Osteocyte (in vitro differentiated cells): ENCODE measurements at regions not wholly inside any gene's neighbourhood (a gene's known extent, or its start where the extent isn't known, plus 50 kb on each side); places are given as distances from the start of the nearest gene placed in this dataset.
A peak's percentile ranks its signal among the peaks of the same experiment; 100 is the strongest.

Experiments used
- DNase-seq: peaks from one replicate; pipeline ENCODE4 v3.0.0; 2021; ENCODE audit warnings: mixed read lengths; ENCODE audit not compliant: unreplicated experiment; ENCODE audit errors: extremely low spot score
- H3K27ac Mint-ChIP-seq: one replicate; pipeline ENCODE4 v1.8.0; 2021; ENCODE audit warnings: mild to moderate bottlenecking, mixed read lengths; ENCODE audit not compliant: unreplicated experiment
- H3K27me3 Mint-ChIP-seq: one replicate; pipeline ENCODE4 v1.8.0; 2021; ENCODE audit warnings: mixed read lengths; ENCODE audit not compliant: unreplicated experiment
- H3K36me3 Mint-ChIP-seq: one replicate; pipeline ENCODE4 v1.8.0; 2021; ENCODE audit warnings: mixed read lengths; ENCODE audit not compliant: unreplicated experiment
- H3K4me1 Mint-ChIP-seq: one replicate; pipeline ENCODE4 v1.8.0; 2021; ENCODE audit warnings: mixed read lengths; ENCODE audit not compliant: unreplicated experiment
- H3K4me3 Mint-ChIP-seq: one replicate; pipeline ENCODE4 v1.8.0; 2021; ENCODE audit warnings: mild to moderate bottlenecking, moderate library complexity, mixed read lengths; ENCODE audit not compliant: unreplicated experiment
- H3K9me3 Mint-ChIP-seq: one replicate; pipeline ENCODE4 v1.8.0; 2021; ENCODE audit warnings: mixed read lengths; ENCODE audit not compliant: unreplicated experiment
- CTCF ChIP-seq: fragments of 200-600 bp; sonication (generic); IDR thresholded peaks from 2 replicates; pipeline ENCODE4 v1.5.0; 2021; ENCODE audit warnings: antibody characterized with exemption, mild to moderate bottlenecking, moderate library complexity

- DNase-seq: no peak
- Mint-ChIP-seq H3K4me3 (no peak overlapping the region), H3K4me1 (no peaks in the 10 kb centered on the region), H3K9me3 (peaks cover 15% of the 10 kb centered on the region), H3K27me3 (peaks cover 18% of the 10 kb centered on the region), H3K36me3 (peaks cover 4% of the 10 kb centered on the region), H3K27ac (no peak overlapping the region)
- TF ChIP-seq CTCF: peak; percentile 48
These were observed 62.5 kb upstream of the SNRK start for GRCh38 chr3:43223670-43224364.

DNA sequence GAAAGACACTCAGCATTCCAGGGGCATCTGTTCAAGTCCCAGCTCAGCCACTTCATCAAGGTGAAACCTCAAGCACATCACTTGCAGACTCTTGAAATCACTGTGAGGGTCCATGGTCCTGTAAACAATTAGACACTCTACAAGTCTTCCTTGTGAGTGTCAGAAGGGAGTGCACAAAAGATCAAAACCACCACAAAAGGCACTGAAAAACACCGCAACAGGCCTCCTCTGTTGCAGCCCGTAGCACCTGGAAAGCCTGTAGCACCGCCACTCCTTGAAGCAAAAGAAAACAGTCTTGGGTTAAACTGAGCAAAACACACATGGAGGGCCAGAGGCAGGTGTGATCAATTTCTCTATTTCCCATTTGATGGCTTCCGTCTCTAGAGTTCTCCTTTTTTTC, 63.8 kb upstream of the SNRK start:
- Mint-ChIP-seq H3K4me1 (no peaks in the 10 kb centered on the region), H3K9me3 (peaks cover 8% of the 10 kb centered on the region), H3K36me3 (peaks cover 3% of the 10 kb centered on the region), H3K4me3 (no peak overlapping the region), H3K27me3 (peaks cover 20% of the 10 kb centered on the region), H3K27ac (no peak overlapping the region)
- DNase-seq: no peak
- no peak for TF ChIP-seq CTCF

DNA sequence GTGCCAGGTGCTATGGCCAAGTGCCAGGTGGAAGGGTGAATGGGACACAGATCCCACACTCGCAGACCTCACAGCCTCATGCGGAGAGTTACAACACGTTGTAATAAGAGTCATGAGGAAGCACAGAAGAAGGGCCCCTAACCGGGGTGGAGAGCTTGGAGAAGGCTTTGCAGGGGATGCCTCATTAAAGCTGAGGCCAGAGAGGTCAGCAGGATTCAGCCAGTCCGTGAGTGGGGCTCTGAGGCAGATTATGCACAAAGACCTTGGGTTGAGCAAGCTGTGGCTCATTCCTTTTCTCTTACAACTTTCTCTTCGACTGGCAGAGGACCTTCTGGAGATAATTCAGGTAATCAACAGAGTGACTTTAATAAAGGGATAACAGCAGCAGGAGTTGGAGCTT, 65.3 kb upstream of the SNRK start:
- peaks cover 26% of the 10 kb centered on the region for H3K27me3 Mint-ChIP-seq
- no peaks in the 10 kb centered on the region for H3K9me3 Mint-ChIP-seq
- no peak for DNase-seq
- H3K4me3 Mint-ChIP-seq: no peak overlapping the region
- H3K4me1 Mint-ChIP-seq: no peaks in the 10 kb centered on the region
- no peak overlapping the region for H3K27ac Mint-ChIP-seq
- no peak for TF ChIP-seq CTCF
- no peaks in the 10 kb centered on the region for H3K36me3 Mint-ChIP-seq

DNA sequence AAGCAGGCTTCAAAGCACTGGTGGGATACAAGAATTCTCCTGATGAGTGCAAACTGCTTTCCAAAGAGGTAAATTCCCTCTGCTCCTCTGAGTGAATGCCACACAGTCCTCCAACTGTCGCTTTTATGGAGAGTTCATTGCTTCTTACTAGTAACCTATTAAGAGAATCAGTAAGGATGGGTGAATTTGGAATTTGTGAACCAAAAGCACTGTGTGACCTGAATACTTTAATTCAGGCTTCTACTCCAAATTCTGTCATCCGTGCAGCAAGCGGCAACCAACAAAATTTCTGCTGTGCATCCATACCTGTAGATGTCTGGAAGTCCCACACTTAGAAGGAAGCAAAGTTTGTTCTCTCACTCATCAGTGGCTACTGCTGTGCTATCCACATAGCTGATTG, 66.7 kb upstream of the SNRK start:
- Mint-ChIP-seq H3K27me3 (peaks cover 37% of the 10 kb centered on the region), H3K36me3 (no peaks in the 10 kb centered on the region), H3K27ac (no peak overlapping the region), H3K4me3 (no peak overlapping the region), H3K4me1 (no peaks in the 10 kb centered on the region), H3K9me3 (no peaks in the 10 kb centered on the region)
- no peak for DNase-seq
- no peak for TF ChIP-seq CTCF

DNA sequence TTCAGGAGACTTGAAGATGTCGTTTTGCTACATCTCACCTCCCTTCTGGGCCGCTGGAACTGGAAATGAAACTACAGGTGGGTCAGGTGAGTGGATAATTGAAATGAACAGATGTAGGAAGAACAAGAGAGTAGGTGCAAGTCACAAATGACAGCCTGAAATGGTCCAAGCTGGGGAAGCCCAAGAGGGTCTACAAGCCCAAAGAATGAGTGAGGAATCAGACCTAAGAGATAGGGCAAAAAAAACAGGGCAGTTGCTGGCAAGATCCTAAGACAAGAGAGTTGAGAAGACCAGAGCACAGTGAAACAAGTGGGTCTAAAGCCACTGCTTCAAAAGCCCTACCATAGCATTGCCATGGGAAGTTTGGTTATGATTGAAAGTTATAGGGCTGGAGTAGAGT, 67.4 kb upstream of the SNRK start:
- Mint-ChIP-seq H3K4me3 (no peak overlapping the region), H3K27ac (no peak overlapping the region)

More for the DNA sequence above, 67.4 kb upstream of the SNRK start:
- DNase-seq: no peak
- H3K36me3 Mint-ChIP-seq: no peaks in the 10 kb centered on the region
- H3K27me3 Mint-ChIP-seq: peaks cover 34% of the 10 kb centered on the region
- H3K9me3 Mint-ChIP-seq: no peaks in the 10 kb centered on the region
- no peaks in the 10 kb centered on the region for H3K4me1 Mint-ChIP-seq
- TF ChIP-seq CTCF: no peak
